ENCODE measurements at regions not wholly inside any gene's neighbourhood (a gene's known extent, or its start where the extent isn't known, plus 50 kb on each side); places are given as distances from the start of the nearest gene placed in this dataset.

- H3K27ac ChIP-seq = no peak overlapping the region
- DNase-seq (no peak), ATAC-seq (no peak)
- H3K4me1 ChIP-seq = no peaks in the 10 kb centered on the region
- H3K36me3 ChIP-seq (replicated peaks in 1 of 2; ENCODE audit: insufficient read depth in 1 of 2, low read depth in 2 of 2) = no peaks in the 10 kb centered on the region
- no peaks in the 10 kb centered on the region for H3K9me3 ChIP-seq
- intact Hi-C loops (cut with DNase I) = no loop called here
- 70 to 87% methylated on average over 2 of the region's 2 CpGs for WGBS, 2 donors
- H3K4me3 ChIP-seq = no peak overlapping the region
- TF ChIP-seq CTCF (IDR thresholded peaks at IDR 0.05) (no peak), POLR2A (IDR thresholded peaks at IDR 0.05) (no peak)
- no peaks in the 10 kb centered on the region for H3K27me3 ChIP-seq
These were observed 877.7 kb downstream of the CBLN2 start for GRCh38 chr18:71666481-71666880.

GRCh38 chr18:71665131-71665530 lies 879.0 kb downstream of the CBLN2 start:
- TF ChIP-seq POLR2A (IDR thresholded peaks at IDR 0.05) (no peak), CTCF (IDR thresholded peaks at IDR 0.05) (no peak)
- no peaks in the 10 kb centered on the region for H3K36me3 ChIP-seq (replicated peaks in 1 of 2; ENCODE audit: insufficient read depth in 1 of 2, low read depth in 2 of 2)
- no peaks in the 10 kb centered on the region for H3K9me3 ChIP-seq
- H3K27me3 ChIP-seq = no peaks in the 10 kb centered on the region
- no peaks in the 10 kb centered on the region for H3K4me1 ChIP-seq
- ATAC-seq (no peak), DNase-seq (no peak)
- no peak overlapping the region for H3K27ac ChIP-seq
- no peak overlapping the region for H3K4me3 ChIP-seq
- intact Hi-C loops (cut with DNase I) = no loop called here

- no peak overlapping the region for H3K4me3 ChIP-seq
- no peaks in the 10 kb centered on the region for H3K27me3 ChIP-seq
- no peak for ATAC-seq
- no peaks in the 10 kb centered on the region for H3K9me3 ChIP-seq
- no peak for TF ChIP-seq CTCF (IDR thresholded peaks at IDR 0.05)
- TF ChIP-seq POLR2A (IDR thresholded peaks at IDR 0.05) = no peak
- intact Hi-C loops (cut with DNase I) = no loop called here
- 84 to 90% methylated on average over 12 of the region's 12 CpGs for WGBS, 2 donors
- DNase-seq = no peak
- H3K36me3 ChIP-seq (replicated peaks in 1 of 2; ENCODE audit: insufficient read depth in 1 of 2, low read depth in 2 of 2) = no peaks in the 10 kb centered on the region
- H3K4me1 ChIP-seq = no peaks in the 10 kb centered on the region
- H3K27ac ChIP-seq = no peak overlapping the region
These were observed 900.3 kb downstream of the CBLN2 start for GRCh38 chr18:71643822-71644221.

- H3K4me3 ChIP-seq = no peak overlapping the region
- no peaks in the 10 kb centered on the region for H3K9me3 ChIP-seq
These were observed 913.4 kb downstream of the CBLN2 start for GRCh38 chr18:71630696-71631095.

More at GRCh38 chr18:71630696-71631095, 913.4 kb downstream of the CBLN2 start:
- Histone ChIP-seq H3K27ac (no peak overlapping the region), H3K4me1 (no peaks in the 10 kb centered on the region), H3K27me3 (no peaks in the 10 kb centered on the region), H3K36me3 (replicated peaks in 1 of 2; ENCODE audit: insufficient read depth in 1 of 2, low read depth in 2 of 2) (no peaks in the 10 kb centered on the region)
- WGBS, 2 donors = 59 to 61% methylated on average over 3 of the region's 3 CpGs
- no peak for TF ChIP-seq POLR2A (IDR thresholded peaks at IDR 0.05)
- no peak for TF ChIP-seq CTCF (IDR thresholded peaks at IDR 0.05)
- no peak for ATAC-seq
- intact Hi-C loops (cut with DNase I) = no loop called here
- no peak for DNase-seq
